GM12878 (cell line): ENCODE measurements at regions not wholly inside any gene's neighbourhood (a gene's known extent, or its start where the extent isn't known, plus 50 kb on each side); places are given as distances from the start of the nearest gene placed in this dataset.

Source experiments
- ATF3 ChIP-seq: IDR thresholded peaks from 2 replicates; pipeline ENCODE4 v1.6.1; 2011; ENCODE audit warnings: low read depth, mild to moderate bottlenecking, low read length, moderate library complexity, borderline replicate concordance; ENCODE audit errors: extremely low read depth
- EGR1 ChIP-seq, 2 experiments: IDR thresholded peaks; 1 replicate in 1 of 2; 2 replicates in 1 of 2; pipeline ENCODE4 v1.6.1; 2011 to 2012; ENCODE audit warnings: low read depth in 2 of 2, low read length in 2 of 2, borderline replicate concordance in 1 of 2, mild to moderate bottlenecking in 1 of 2, moderate library complexity in 1 of 2
- EZH2 ChIP-seq: IDR thresholded peaks from 2 replicates; pipeline ENCODE4 v1.6.1; 2012; ENCODE audit warnings: low read depth, mild to moderate bottlenecking, control low read depth, inconsistent platforms, low read length, borderline replicate concordance; ENCODE audit not compliant: control insufficient read depth
- MYB ChIP-seq: fragments of 150-350 bp; IDR thresholded peaks from 2 replicates; pipeline ENCODE4 v1.6.1; 2014; ENCODE audit warnings: mild to moderate bottlenecking, low read depth, low read length, borderline replicate concordance
- POLR2A ChIP-seq: IDR thresholded peaks from 2 replicates; pipeline ENCODE4 v1.6.1; 2011; ENCODE audit warnings: low read depth, mild to moderate bottlenecking, low read length
- REST ChIP-seq: IDR thresholded peaks from 2 replicates; pipeline ENCODE4 v1.6.1; 2012; ENCODE audit warnings: mild to moderate bottlenecking, low read depth, low read length
- SUZ12 ChIP-seq: fragments of 200-600 bp; sonication (generic); IDR thresholded peaks from one replicate; pipeline ENCODE4 v1.6.1; 2018; ENCODE audit warnings: antibody characterized with exemption, mild to moderate bottlenecking; ENCODE audit not compliant: unreplicated experiment
- ZBTB40 ChIP-seq: fragments of 450-650 bp; IDR thresholded peaks from 2 replicates; pipeline ENCODE4 v1.6.1; 2016; ENCODE audit warnings: mild to moderate bottlenecking, moderate library complexity, borderline replicate concordance
- ZNF24 ChIP-seq: fragments of 450-650 bp; IDR thresholded peaks from 2 replicates; pipeline ENCODE4 v1.6.1; 2017; ENCODE audit warnings: antibody characterized with exemption, mild to moderate bottlenecking
- TF ChIP-seq, protein P1 (sequence below), 3 experiments: IDR thresholded peaks in 2 of 3; conservative IDR thresholded peaks in 1 of 3; 2 replicates each; pipeline ENCODE4 v1.5.1; 2011; ENCODE audit warnings: low read depth in 3 of 3, low read length in 3 of 3, mild to moderate bottlenecking in 3 of 3, control low read depth in 2 of 3, moderate library complexity in 2 of 3, inconsistent platforms in 1 of 3, mixed read lengths in 1 of 3; ENCODE audit not compliant: control insufficient read depth in 2 of 3, insufficient read depth in 1 of 3; ENCODE audit errors: extremely low read depth in 1 of 3

DNA sequence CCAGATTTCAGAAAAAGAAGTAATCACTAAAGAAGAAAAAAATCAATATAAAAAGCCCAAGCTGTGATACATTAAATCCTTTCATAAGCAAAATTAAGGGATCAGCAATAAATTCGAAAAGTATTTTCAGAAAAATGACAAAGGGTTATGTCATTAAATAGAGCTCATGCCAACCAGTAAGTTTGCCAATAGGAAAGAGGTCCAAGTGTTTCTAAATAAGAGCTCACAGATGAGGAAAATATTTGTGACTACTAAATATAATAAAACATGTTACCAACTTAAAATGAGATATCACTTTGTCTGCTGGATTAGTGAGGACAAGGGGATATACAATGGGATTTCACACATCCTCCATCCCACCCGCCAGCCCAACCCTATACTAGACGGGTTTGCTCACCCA lies 140.3 kb upstream of the EYA4 start:
- TF ChIP-seq MYB = no peak
- TF ChIP-seq REST = no peak
- TF ChIP-seq, protein P1, sequence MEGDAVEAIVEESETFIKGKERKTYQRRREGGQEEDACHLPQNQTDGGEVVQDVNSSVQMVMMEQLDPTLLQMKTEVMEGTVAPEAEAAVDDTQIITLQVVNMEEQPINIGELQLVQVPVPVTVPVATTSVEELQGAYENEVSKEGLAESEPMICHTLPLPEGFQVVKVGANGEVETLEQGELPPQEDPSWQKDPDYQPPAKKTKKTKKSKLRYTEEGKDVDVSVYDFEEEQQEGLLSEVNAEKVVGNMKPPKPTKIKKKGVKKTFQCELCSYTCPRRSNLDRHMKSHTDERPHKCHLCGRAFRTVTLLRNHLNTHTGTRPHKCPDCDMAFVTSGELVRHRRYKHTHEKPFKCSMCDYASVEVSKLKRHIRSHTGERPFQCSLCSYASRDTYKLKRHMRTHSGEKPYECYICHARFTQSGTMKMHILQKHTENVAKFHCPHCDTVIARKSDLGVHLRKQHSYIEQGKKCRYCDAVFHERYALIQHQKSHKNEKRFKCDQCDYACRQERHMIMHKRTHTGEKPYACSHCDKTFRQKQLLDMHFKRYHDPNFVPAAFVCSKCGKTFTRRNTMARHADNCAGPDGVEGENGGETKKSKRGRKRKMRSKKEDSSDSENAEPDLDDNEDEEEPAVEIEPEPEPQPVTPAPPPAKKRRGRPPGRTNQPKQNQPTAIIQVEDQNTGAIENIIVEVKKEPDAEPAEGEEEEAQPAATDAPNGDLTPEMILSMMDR (IDR thresholded peaks at IDR 0.05 in 2 of 3, conservative IDR thresholded peaks at IDR 0.05 in 1 of 3; ENCODE audit: control insufficient read depth in 2 of 3, extremely low read depth in 1 of 3, insufficient read depth in 1 of 3, low read depth in 3 of 3, low read length in 3 of 3) = no peak
- TF ChIP-seq ZBTB40 = no peak
- no peak for TF ChIP-seq EGR1 (IDR thresholded peaks at IDR 0.05; ENCODE audit: borderline replicate concordance in 1 of 2, low read depth in 2 of 2, low read length in 2 of 2)
- TF ChIP-seq POLR2A = no peak
- no peak for TF ChIP-seq SUZ12
- no peak for TF ChIP-seq ZNF24
- TF ChIP-seq ATF3 = no peak
- no peak for TF ChIP-seq EZH2
